ENCODE measurements at regions not wholly inside any gene's neighbourhood (a gene's known extent, or its start where the extent isn't known, plus 50 kb on each side); places are given as distances from the start of the nearest gene placed in this dataset.

- TF ChIP-seq CTCF (IDR thresholded peaks at IDR 0.05; ENCODE audit: low read depth, low read length): no peak
- H3K4me3 ChIP-seq (ENCODE audit: low read depth, low read length): no peak overlapping the region
These were observed 326.4 kb downstream of the SFMBT2 start for GRCh38 chr10:7084280-7085005.

- TF ChIP-seq CTCF (IDR thresholded peaks at IDR 0.05; ENCODE audit: low read depth, low read length): no peak
These were observed 327.9 kb downstream of the SFMBT2 start for GRCh38 chr10:7082967-7083366.

GRCh38 chr10:7077880-7078279 lies 333.0 kb downstream of the SFMBT2 start:
- TF ChIP-seq CTCF (IDR thresholded peaks at IDR 0.05; ENCODE audit: low read depth, low read length): no peak
- no peak overlapping the region for H3K4me3 ChIP-seq (ENCODE audit: low read depth, low read length)

More at GRCh38 chr10:7082967-7083366, 327.9 kb downstream of the SFMBT2 start:
- no peak overlapping the region for H3K4me3 ChIP-seq (ENCODE audit: low read depth, low read length)

- TF ChIP-seq CTCF (IDR thresholded peaks at IDR 0.05; ENCODE audit: low read depth, low read length): no peak
- no peak overlapping the region for H3K4me3 ChIP-seq (ENCODE audit: low read depth, low read length)
These were observed 335.0 kb downstream of the SFMBT2 start for GRCh38 chr10:7075851-7076250.

GRCh38 chr10:7075110-7075509 lies 335.7 kb downstream of the SFMBT2 start:
- H3K4me3 ChIP-seq (ENCODE audit: low read depth, low read length): no peak overlapping the region
- TF ChIP-seq CTCF (IDR thresholded peaks at IDR 0.05; ENCODE audit: low read depth, low read length): no peak

GRCh38 chr10:7071421-7071820 lies 339.4 kb downstream of the SFMBT2 start:
- no peak overlapping the region for H3K4me3 ChIP-seq (ENCODE audit: low read depth, low read length)
- no peak for TF ChIP-seq CTCF (IDR thresholded peaks at IDR 0.05; ENCODE audit: low read depth, low read length)

GRCh38 chr10:7070950-7071349 lies 339.9 kb downstream of the SFMBT2 start:
- TF ChIP-seq CTCF (IDR thresholded peaks at IDR 0.05; ENCODE audit: low read depth, low read length): no peak
- H3K4me3 ChIP-seq (ENCODE audit: low read depth, low read length): no peak overlapping the region

All from WI38 (cell line).